Activated T-cell treated with anti-CD3 and anti-CD28 coated beads, Interleukin-2, amount 50 U/mL, for 72 hours (primary cell): ENCODE measurements at regions not wholly inside any gene's neighbourhood (a gene's known extent, or its start where the extent isn't known, plus 50 kb on each side); places are given as distances from the start of the nearest gene placed in this dataset.
"Not testable (repeated sequence)": the region's sequence is repeated elsewhere in the genome, so short reads cannot be mapped to it uniquely, and the experiment has no call there.

Experiments
- ATAC-seq, 2 donors: fragments of 150-1000 bp; cut with Tn5 transposase; replicated peaks in 1 of 2; 2 replicates each; pipeline ENCODE4 v1.10.0; 2021; ENCODE audit warnings: moderate library complexity in 2 of 2, mild to moderate bottlenecking in 1 of 2
- DNase-seq, 2 donors: peaks; one replicate each; pipeline ENCODE4 v3.0.0; 2021 to 2022; ENCODE audit warnings: mixed read lengths in 1 of 2
- H3K27ac Mint-ChIP-seq: one replicate; pipeline ENCODE4 v1.8.0; 2022; ENCODE audit warnings: mild to moderate bottlenecking, moderate library complexity, mixed read lengths
- H3K27me3 Mint-ChIP-seq: one replicate; pipeline ENCODE4 v1.8.0; 2022; ENCODE audit warnings: low read depth, mixed read lengths
- H3K36me3 Mint-ChIP-seq, 2 donors: one replicate each; pipeline ENCODE4 v1.8.0; 2022; ENCODE audit warnings: mixed read lengths in 2 of 2, mild to moderate bottlenecking in 1 of 2; ENCODE audit not compliant: insufficient read depth in 2 of 2
- H3K4me1 Mint-ChIP-seq: one replicate; pipeline ENCODE4 v1.8.0; 2022; ENCODE audit warnings: low read depth, mixed read lengths
- H3K4me3 Mint-ChIP-seq, 2 donors: one replicate each; pipeline ENCODE4 v1.8.0; 2022; ENCODE audit warnings: mild to moderate bottlenecking in 2 of 2, mixed read lengths in 2 of 2, moderate library complexity in 2 of 2
- H3K9me3 Mint-ChIP-seq, 2 donors: one replicate each; pipeline ENCODE4 v1.8.0; 2022; ENCODE audit warnings: mixed read lengths in 2 of 2

GRCh38 chr4:110860901-110861300, 238.0 kb upstream of the PITX2 start:
- no peak overlapping the region for H3K4me3 Mint-ChIP-seq
- H3K27me3 Mint-ChIP-seq: no peaks in the 10 kb centered on the region
- no peak overlapping the region for H3K27ac Mint-ChIP-seq
- no peaks in the 10 kb centered on the region for H3K36me3 Mint-ChIP-seq
- no peaks in the 10 kb centered on the region for H3K9me3 Mint-ChIP-seq
- DNase-seq: no peak
- no peaks in the 10 kb centered on the region for H3K4me1 Mint-ChIP-seq
- no peak for ATAC-seq

- H3K27me3 Mint-ChIP-seq: no peaks in the 10 kb centered on the region
Measured at GRCh38 chr4:110865611-110866259, 242.9 kb upstream of the PITX2 start.

GRCh38 chr4:110867251-110867960, 244.5 kb upstream of the PITX2 start:
- Mint-ChIP-seq H3K27me3 (no peaks in the 10 kb centered on the region), H3K36me3 (no peaks in the 10 kb centered on the region), H3K9me3 (peaks cover 4% of the 10 kb centered on the region in 2 donors), H3K4me1 (no peaks in the 10 kb centered on the region), H3K4me3 (no peak overlapping the region), H3K27ac (no peak overlapping the region)
- DNase-seq (no peak), ATAC-seq (no peak)

More at GRCh38 chr4:110865611-110866259, 242.9 kb upstream of the PITX2 start:
- Mint-ChIP-seq H3K36me3 (no peaks in the 10 kb centered on the region), H3K4me1 (no peaks in the 10 kb centered on the region), H3K27ac (no peak overlapping the region), H3K4me3 (no peak overlapping the region), H3K9me3 (peaks cover 4% of the 10 kb centered on the region in 2 donors)
- no peak for DNase-seq
- no peak for ATAC-seq

- ATAC-seq (no peak), DNase-seq (no peak)
- H3K27me3 Mint-ChIP-seq: no peaks in the 10 kb centered on the region
- no peaks in the 10 kb centered on the region for H3K4me1 Mint-ChIP-seq
- no peak overlapping the region for H3K4me3 Mint-ChIP-seq
- H3K27ac Mint-ChIP-seq: no peak overlapping the region
- no peaks in the 10 kb centered on the region for H3K36me3 Mint-ChIP-seq
- H3K9me3 Mint-ChIP-seq: peaks cover 4% of the 10 kb centered on the region in 2 donors
Measured at GRCh38 chr4:110867981-110868720, 245.3 kb upstream of the PITX2 start.

- ATAC-seq (no peak), DNase-seq (no peak)
- peaks cover 4% of the 10 kb centered on the region in 2 donors for H3K9me3 Mint-ChIP-seq
- H3K4me3 Mint-ChIP-seq: no peak overlapping the region
- H3K4me1 Mint-ChIP-seq: no peaks in the 10 kb centered on the region
- no peak overlapping the region for H3K27ac Mint-ChIP-seq
- H3K27me3 Mint-ChIP-seq: no peaks in the 10 kb centered on the region
- no peaks in the 10 kb centered on the region for H3K36me3 Mint-ChIP-seq
Measured at GRCh38 chr4:110869114-110869513, 246.2 kb upstream of the PITX2 start.

GRCh38 chr4:110869862-110870572, 247.1 kb upstream of the PITX2 start:
- DNase-seq (no peak), ATAC-seq (no peak)
- Mint-ChIP-seq H3K4me3 (no peak overlapping the region), H3K27me3 (no peaks in the 10 kb centered on the region), H3K9me3 (peaks cover 4% of the 10 kb centered on the region in 2 donors), H3K36me3 (no peaks in the 10 kb centered on the region), H3K27ac (no peak overlapping the region), H3K4me1 (no peaks in the 10 kb centered on the region)

- not testable (repeated sequence) for H3K4me1 Mint-ChIP-seq, H3K36me3 Mint-ChIP-seq, DNase-seq, H3K9me3 Mint-ChIP-seq, H3K27me3 Mint-ChIP-seq, H3K4me3 Mint-ChIP-seq, ATAC-seq, H3K27ac Mint-ChIP-seq
Measured at GRCh38 chr4:110876214-110876613, 253.3 kb upstream of the PITX2 start.

GRCh38 chr4:110876866-110877265, 254.0 kb upstream of the PITX2 start:
- Mint-ChIP-seq H3K4me1 (no peaks in the 10 kb centered on the region), H3K36me3 (no peaks in the 10 kb centered on the region), H3K27ac (no peak overlapping the region), H3K4me3 (no peak overlapping the region), H3K27me3 (no peaks in the 10 kb centered on the region), H3K9me3 (peaks cover 0 to 6% of the 10 kb centered on the region in 2 donors)
- no peak for DNase-seq
- ATAC-seq: no peak

- H3K9me3 Mint-ChIP-seq: peaks cover 0 to 6% of the 10 kb centered on the region in 2 donors
- H3K27ac Mint-ChIP-seq: no peak overlapping the region
Measured at GRCh38 chr4:110877778-110878370, 255.0 kb upstream of the PITX2 start.

GRCh38 chr4:110878413-110878812, 255.5 kb upstream of the PITX2 start:
- peaks cover 0 to 6% of the 10 kb centered on the region in 2 donors for H3K9me3 Mint-ChIP-seq
- H3K4me3 Mint-ChIP-seq: no peak overlapping the region
- DNase-seq (no peak), ATAC-seq (no peak)
- no peaks in the 10 kb centered on the region for H3K4me1 Mint-ChIP-seq
- H3K27me3 Mint-ChIP-seq: no peaks in the 10 kb centered on the region
- H3K27ac Mint-ChIP-seq: no peak overlapping the region
- H3K36me3 Mint-ChIP-seq: no peaks in the 10 kb centered on the region

More at GRCh38 chr4:110877778-110878370, 255.0 kb upstream of the PITX2 start:
- Mint-ChIP-seq H3K4me1 (no peaks in the 10 kb centered on the region), H3K36me3 (no peaks in the 10 kb centered on the region), H3K4me3 (no peak overlapping the region), H3K27me3 (no peaks in the 10 kb centered on the region)
- no peak for DNase-seq
- no peak for ATAC-seq

- Mint-ChIP-seq H3K27me3 (no peaks in the 10 kb centered on the region), H3K27ac (no peak overlapping the region), H3K4me1 (no peaks in the 10 kb centered on the region), H3K4me3 (no peak overlapping the region), H3K36me3 (no peaks in the 10 kb centered on the region), H3K9me3 (peaks cover 0 to 6% of the 10 kb centered on the region in 2 donors)
- DNase-seq (no peak), ATAC-seq (no peak)
Measured at GRCh38 chr4:110878956-110879355, 256.1 kb upstream of the PITX2 start.

- Mint-ChIP-seq H3K4me3 (no peak overlapping the region), H3K4me1 (no peaks in the 10 kb centered on the region), H3K36me3 (no peaks in the 10 kb centered on the region), H3K9me3 (peaks cover 6 to 7% of the 10 kb centered on the region in 2 donors), H3K27ac (no peak overlapping the region), H3K27me3 (no peaks in the 10 kb centered on the region)
- DNase-seq: no peak
- ATAC-seq: no peak
Measured at GRCh38 chr4:110886270-110886669, 263.4 kb upstream of the PITX2 start.
